ENCODE measurements at regions not wholly inside any gene's neighbourhood (a gene's known extent, or its start where the extent isn't known, plus 50 kb on each side); places are given as distances from the start of the nearest gene placed in this dataset.
"Not testable (repeated sequence)": the region's sequence is repeated elsewhere in the genome, so short reads cannot be mapped to it uniquely, and the experiment has no call there.

GRCh38 chr17:45672792-45673191 lies 111.3 kb upstream of the CRHR1 start:
- Histone ChIP-seq H3K27me3 (peaks cover 0 to 6% (median 0%) of the 10 kb centered on the region in 3 donors), H3K4me3 (no peak overlapping the region), H3K36me3 (no peaks in the 10 kb centered on the region), H3K4me1 (no peaks in the 10 kb centered on the region), H3K9me3 (no peaks in the 10 kb centered on the region), H3K27ac (no peak overlapping the region)
- TF ChIP-seq CTCF (IDR thresholded peaks at IDR 0.05 in 4 of 5, conservative IDR thresholded peaks at IDR 0.05 in 1 of 5) = no peak
- TF ChIP-seq POLR2A (IDR thresholded peaks at IDR 0.05) = no peak
- DNase-seq = no peak
- intact Hi-C loops (cut with DNase I; ENCODE audit: low total_unique reads) = no loop called here
- in situ Hi-C loops (cut with MboI; ENCODE audit: low sequenced_read_pairs in 4 of 4) = no loop called here
- no peak for ATAC-seq

GRCh38 chr17:45673759-45674158 lies 110.4 kb upstream of the CRHR1 start:
- DNase-seq = not testable (repeated sequence)

GRCh38 chr17:45675012-45675411 lies 109.1 kb upstream of the CRHR1 start:
- peaks cover 0 to 8% (median 0%) of the 10 kb centered on the region in 3 donors for H3K27me3 ChIP-seq
- H3K36me3 ChIP-seq = no peaks in the 10 kb centered on the region
- DNase-seq = no peak
- TF ChIP-seq CTCF (IDR thresholded peaks at IDR 0.05 in 4 of 5, conservative IDR thresholded peaks at IDR 0.05 in 1 of 5) (no peak), POLR2A (IDR thresholded peaks at IDR 0.05) (no peak)
- no peak for ATAC-seq
- H3K27ac ChIP-seq = no peak overlapping the region
- H3K9me3 ChIP-seq = no peaks in the 10 kb centered on the region
- H3K4me3 ChIP-seq = no peak overlapping the region
- H3K4me1 ChIP-seq = no peaks in the 10 kb centered on the region
- intact Hi-C loops (cut with DNase I; ENCODE audit: low total_unique reads) = no loop called here
- in situ Hi-C loops (cut with MboI; ENCODE audit: low sequenced_read_pairs in 4 of 4) = no loop called here

More at GRCh38 chr17:45673759-45674158, 110.4 kb upstream of the CRHR1 start:
- H3K27ac ChIP-seq; ATAC-seq; in situ Hi-C loops (cut with MboI; ENCODE audit: low sequenced_read_pairs in 4 of 4); H3K4me3 ChIP-seq; H3K9me3 ChIP-seq; H3K27me3 ChIP-seq; H3K36me3 ChIP-seq; intact Hi-C loops (cut with DNase I; ENCODE audit: low total_unique reads); H3K4me1 ChIP-seq: not testable (repeated sequence)

- no peaks in the 10 kb centered on the region for H3K4me1 ChIP-seq
- DNase-seq = no peak
- H3K27me3 ChIP-seq = peaks cover 0 to 8% (median 0%) of the 10 kb centered on the region in 3 donors
- no peak overlapping the region for H3K27ac ChIP-seq
- intact Hi-C loops (cut with DNase I; ENCODE audit: low total_unique reads) (no loop called here), in situ Hi-C loops (cut with MboI; ENCODE audit: low sequenced_read_pairs in 4 of 4) (no loop called here)
- H3K36me3 ChIP-seq = no peaks in the 10 kb centered on the region
- no peak for ATAC-seq
- TF ChIP-seq CTCF (IDR thresholded peaks at IDR 0.05 in 4 of 5, conservative IDR thresholded peaks at IDR 0.05 in 1 of 5) (no peak), POLR2A (IDR thresholded peaks at IDR 0.05) (no peak)
- no peaks in the 10 kb centered on the region for H3K9me3 ChIP-seq
- H3K4me3 ChIP-seq = no peak overlapping the region
Measured at GRCh38 chr17:45675892-45676291, 108.2 kb upstream of the CRHR1 start.

- in situ Hi-C loops (cut with MboI; ENCODE audit: low sequenced_read_pairs in 4 of 4) (no loop called here), intact Hi-C loops (cut with DNase I; ENCODE audit: low total_unique reads) (no loop called here)
- ATAC-seq (no peak), DNase-seq (no peak)
- H3K27ac ChIP-seq = no peak overlapping the region
- H3K27me3 ChIP-seq = peaks cover 0 to 7% (median 0%) of the 10 kb centered on the region in 3 donors
- no peaks in the 10 kb centered on the region for H3K36me3 ChIP-seq
- no peak overlapping the region for H3K4me3 ChIP-seq
- TF ChIP-seq POLR2A (IDR thresholded peaks at IDR 0.05) = no peak
- TF ChIP-seq CTCF (IDR thresholded peaks at IDR 0.05 in 4 of 5, conservative IDR thresholded peaks at IDR 0.05 in 1 of 5) = no peak
- H3K9me3 ChIP-seq = no peaks in the 10 kb centered on the region
- H3K4me1 ChIP-seq = no peaks in the 10 kb centered on the region
Measured at GRCh38 chr17:45676695-45677094, 107.4 kb upstream of the CRHR1 start.
